ENCODE measurements at regions not wholly inside any gene's neighbourhood (a gene's known extent, or its start where the extent isn't known, plus 50 kb on each side); places are given as distances from the start of the nearest gene placed in this dataset.
A peak's percentile ranks its signal among the peaks of the same experiment; 100 is the strongest.
"Not testable (repeated sequence)": the region's sequence is repeated elsewhere in the genome, so short reads cannot be mapped to it uniquely, and the experiment has no call there.

DNA sequence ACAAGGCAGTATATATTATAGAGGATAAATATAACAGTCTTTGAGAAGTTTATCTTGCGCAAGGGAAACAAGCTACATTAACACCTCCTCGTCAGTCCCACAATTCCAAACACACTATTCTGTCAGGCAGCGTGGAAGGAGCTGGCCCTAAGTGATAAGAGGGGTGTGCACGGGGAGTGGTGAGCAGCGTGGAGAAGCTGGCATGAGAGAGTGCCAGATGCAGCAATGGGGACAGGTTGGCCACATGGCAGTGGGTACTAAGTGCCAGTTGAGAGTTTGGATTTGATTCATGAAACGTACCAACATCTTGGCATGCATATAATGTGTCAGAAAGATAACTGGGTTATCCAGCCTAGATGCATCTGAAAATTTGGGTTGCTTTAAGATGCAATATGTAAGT, 460.2 kb downstream of the ICE1 start:
- Histone ChIP-seq H3K36me3 (ENCODE audit: low read depth) (no peaks in the 10 kb centered on the region), H3K9me3 (no peaks in the 10 kb centered on the region), H3K4me1 (ENCODE audit: low read depth) (no peaks in the 10 kb centered on the region), H3K4me3 (no peak overlapping the region)
- DNase-seq: no peak
- intact Hi-C loops (cut with DNase I, micrococcal nuclease): no loop called here
- TF ChIP-seq, protein P1, sequence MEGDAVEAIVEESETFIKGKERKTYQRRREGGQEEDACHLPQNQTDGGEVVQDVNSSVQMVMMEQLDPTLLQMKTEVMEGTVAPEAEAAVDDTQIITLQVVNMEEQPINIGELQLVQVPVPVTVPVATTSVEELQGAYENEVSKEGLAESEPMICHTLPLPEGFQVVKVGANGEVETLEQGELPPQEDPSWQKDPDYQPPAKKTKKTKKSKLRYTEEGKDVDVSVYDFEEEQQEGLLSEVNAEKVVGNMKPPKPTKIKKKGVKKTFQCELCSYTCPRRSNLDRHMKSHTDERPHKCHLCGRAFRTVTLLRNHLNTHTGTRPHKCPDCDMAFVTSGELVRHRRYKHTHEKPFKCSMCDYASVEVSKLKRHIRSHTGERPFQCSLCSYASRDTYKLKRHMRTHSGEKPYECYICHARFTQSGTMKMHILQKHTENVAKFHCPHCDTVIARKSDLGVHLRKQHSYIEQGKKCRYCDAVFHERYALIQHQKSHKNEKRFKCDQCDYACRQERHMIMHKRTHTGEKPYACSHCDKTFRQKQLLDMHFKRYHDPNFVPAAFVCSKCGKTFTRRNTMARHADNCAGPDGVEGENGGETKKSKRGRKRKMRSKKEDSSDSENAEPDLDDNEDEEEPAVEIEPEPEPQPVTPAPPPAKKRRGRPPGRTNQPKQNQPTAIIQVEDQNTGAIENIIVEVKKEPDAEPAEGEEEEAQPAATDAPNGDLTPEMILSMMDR (IDR thresholded peaks at IDR 0.05): no peak
- no peak for ATAC-seq

DNA sequence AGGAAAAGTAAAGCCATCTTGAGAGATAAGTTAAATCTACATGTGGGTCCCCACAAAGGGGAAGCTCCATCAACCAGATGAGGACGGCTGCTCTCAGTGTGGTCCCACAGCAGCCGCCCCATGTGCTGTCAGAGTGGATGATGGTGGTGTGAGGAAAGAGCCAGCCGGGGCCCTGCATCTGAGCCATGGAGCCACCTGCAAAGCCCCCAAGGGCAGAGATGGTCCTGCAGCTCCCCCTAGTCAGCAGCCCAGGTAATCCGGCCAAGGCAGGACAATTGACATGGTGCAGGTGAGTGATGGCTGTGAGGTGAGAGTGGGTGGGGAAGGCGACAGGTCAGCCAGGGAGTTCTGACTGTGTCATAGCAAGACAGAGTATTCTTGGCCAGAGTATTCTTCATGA, 458.8 kb downstream of the ICE1 start:
- peak in 1 of 3 donors; percentile 2 for DNase-seq
- intact Hi-C loops (cut with DNase I, micrococcal nuclease): no loop called here

GRCh38 chr5:5880077-5880763, 457.7 kb downstream of the ICE1 start:
- H3K36me3 ChIP-seq (ENCODE audit: low read depth): no peaks in the 10 kb centered on the region
- TF ChIP-seq, protein P1 (IDR thresholded peaks at IDR 0.05): no peak
- ATAC-seq: no peak
- no peaks in the 10 kb centered on the region for H3K9me3 ChIP-seq
- DNase-seq: no peak
- no peak overlapping the region for H3K4me3 ChIP-seq
- intact Hi-C loops (cut with DNase I, micrococcal nuclease): no loop called here
- H3K4me1 ChIP-seq (ENCODE audit: low read depth): no peaks in the 10 kb centered on the region

More for the DNA sequence above, 458.8 kb downstream of the ICE1 start:
- no peak for ATAC-seq
- H3K9me3 ChIP-seq: no peaks in the 10 kb centered on the region
- no peak overlapping the region for H3K4me3 ChIP-seq
- H3K36me3 ChIP-seq (ENCODE audit: low read depth): no peaks in the 10 kb centered on the region
- no peaks in the 10 kb centered on the region for H3K4me1 ChIP-seq (ENCODE audit: low read depth)
- TF ChIP-seq, protein P1 (IDR thresholded peaks at IDR 0.05): no peak

- ATAC-seq (no peak), DNase-seq (no peak)
- Histone ChIP-seq H3K36me3 (ENCODE audit: low read depth) (no peaks in the 10 kb centered on the region), H3K9me3 (no peaks in the 10 kb centered on the region), H3K4me1 (ENCODE audit: low read depth) (no peaks in the 10 kb centered on the region), H3K4me3 (no peak overlapping the region)
- intact Hi-C loops (cut with DNase I, micrococcal nuclease): no loop called here
- TF ChIP-seq, protein P1 (IDR thresholded peaks at IDR 0.05): no peak
Observed at GRCh38 chr5:5857396-5857795, 434.9 kb downstream of the ICE1 start.

DNA sequence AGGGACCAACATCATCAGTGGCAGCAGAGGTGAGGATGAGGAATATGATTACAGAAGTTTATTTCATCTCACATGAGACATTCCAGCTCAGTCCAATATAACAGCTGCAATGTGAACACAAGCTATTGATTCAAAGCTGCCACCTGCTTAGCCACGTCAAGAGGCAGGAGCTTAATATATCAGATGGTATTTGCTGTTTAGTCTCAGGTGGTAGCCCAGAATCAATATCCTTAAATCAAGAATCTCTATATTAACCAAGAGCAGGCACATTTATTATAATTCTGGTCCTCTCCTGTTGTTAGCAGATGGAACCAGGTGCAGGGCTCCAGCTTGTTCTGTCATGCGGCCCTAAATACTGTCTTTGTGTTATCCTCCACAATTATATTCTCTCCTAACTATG, 431.6 kb downstream of the ICE1 start:
- no peak overlapping the region for H3K4me3 ChIP-seq
- DNase-seq (no peak), ATAC-seq (no peak)
- no peaks in the 10 kb centered on the region for H3K36me3 ChIP-seq (ENCODE audit: low read depth)
- TF ChIP-seq, protein P1 (IDR thresholded peaks at IDR 0.05): no peak
- H3K4me1 ChIP-seq (ENCODE audit: low read depth): no peaks in the 10 kb centered on the region
- no peaks in the 10 kb centered on the region for H3K9me3 ChIP-seq
- intact Hi-C loops (cut with DNase I, micrococcal nuclease): no loop called here

DNA sequence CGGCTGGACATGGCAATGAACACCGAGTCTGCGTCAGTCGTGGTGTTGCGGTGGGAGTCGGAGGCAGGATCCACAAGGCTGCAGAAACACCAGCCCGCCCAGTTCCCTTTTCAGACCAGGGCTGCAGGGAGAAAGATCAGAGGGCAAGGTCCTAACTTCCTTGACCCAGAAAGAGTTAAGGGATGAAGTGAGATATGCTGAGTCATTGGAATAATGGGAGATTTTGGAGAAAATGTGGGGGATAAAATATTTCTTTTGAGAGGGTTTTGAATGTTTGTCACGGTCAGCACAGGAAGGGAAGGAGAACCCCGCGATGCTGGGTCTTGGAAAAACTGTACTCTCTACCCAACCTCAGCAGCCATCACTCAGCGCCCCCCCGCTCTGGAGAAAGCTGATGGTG, 416.0 kb downstream of the ICE1 start:
- intact Hi-C loops (cut with DNase I, micrococcal nuclease): no loop called here
- no peaks in the 10 kb centered on the region for H3K36me3 ChIP-seq (ENCODE audit: low read depth)
- TF ChIP-seq, protein P1 (IDR thresholded peaks at IDR 0.05): no peak

GRCh38 chr5:5831622-5832021, 409.1 kb downstream of the ICE1 start:
- DNase-seq; intact Hi-C loops (cut with DNase I, micrococcal nuclease); ATAC-seq; H3K4me1 ChIP-seq (ENCODE audit: low read depth); H3K36me3 ChIP-seq (ENCODE audit: low read depth); H3K9me3 ChIP-seq; H3K4me3 ChIP-seq: not testable (repeated sequence)

More for the DNA sequence above, 416.0 kb downstream of the ICE1 start:
- H3K4me3 ChIP-seq: no peak overlapping the region
- no peaks in the 10 kb centered on the region for H3K9me3 ChIP-seq
- H3K4me1 ChIP-seq (ENCODE audit: low read depth): no peaks in the 10 kb centered on the region
- DNase-seq: no peak
- no peak for ATAC-seq

Measured in mucosa of descending colon (tissue), 3 donors.